ENCODE measurements at regions not wholly inside any gene's neighbourhood (a gene's known extent, or its start where the extent isn't known, plus 50 kb on each side); places are given as distances from the start of the nearest gene placed in this dataset.
A peak's percentile ranks its signal among the peaks of the same experiment; 100 is the strongest.

- TF ChIP-seq, protein P1, sequence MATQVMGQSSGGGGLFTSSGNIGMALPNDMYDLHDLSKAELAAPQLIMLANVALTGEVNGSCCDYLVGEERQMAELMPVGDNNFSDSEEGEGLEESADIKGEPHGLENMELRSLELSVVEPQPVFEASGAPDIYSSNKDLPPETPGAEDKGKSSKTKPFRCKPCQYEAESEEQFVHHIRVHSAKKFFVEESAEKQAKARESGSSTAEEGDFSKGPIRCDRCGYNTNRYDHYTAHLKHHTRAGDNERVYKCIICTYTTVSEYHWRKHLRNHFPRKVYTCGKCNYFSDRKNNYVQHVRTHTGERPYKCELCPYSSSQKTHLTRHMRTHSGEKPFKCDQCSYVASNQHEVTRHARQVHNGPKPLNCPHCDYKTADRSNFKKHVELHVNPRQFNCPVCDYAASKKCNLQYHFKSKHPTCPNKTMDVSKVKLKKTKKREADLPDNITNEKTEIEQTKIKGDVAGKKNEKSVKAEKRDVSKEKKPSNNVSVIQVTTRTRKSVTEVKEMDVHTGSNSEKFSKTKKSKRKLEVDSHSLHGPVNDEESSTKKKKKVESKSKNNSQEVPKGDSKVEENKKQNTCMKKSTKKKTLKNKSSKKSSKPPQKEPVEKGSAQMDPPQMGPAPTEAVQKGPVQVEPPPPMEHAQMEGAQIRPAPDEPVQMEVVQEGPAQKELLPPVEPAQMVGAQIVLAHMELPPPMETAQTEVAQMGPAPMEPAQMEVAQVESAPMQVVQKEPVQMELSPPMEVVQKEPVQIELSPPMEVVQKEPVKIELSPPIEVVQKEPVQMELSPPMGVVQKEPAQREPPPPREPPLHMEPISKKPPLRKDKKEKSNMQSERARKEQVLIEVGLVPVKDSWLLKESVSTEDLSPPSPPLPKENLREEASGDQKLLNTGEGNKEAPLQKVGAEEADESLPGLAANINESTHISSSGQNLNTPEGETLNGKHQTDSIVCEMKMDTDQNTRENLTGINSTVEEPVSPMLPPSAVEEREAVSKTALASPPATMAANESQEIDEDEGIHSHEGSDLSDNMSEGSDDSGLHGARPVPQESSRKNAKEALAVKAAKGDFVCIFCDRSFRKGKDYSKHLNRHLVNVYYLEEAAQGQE (IDR thresholded peaks at IDR 0.05; ENCODE audit: borderline replicate concordance): peak; percentile 52; the same call in 1 of the 2 replicates
- TF ChIP-seq, protein P1 (CRISPR knock-in tag; IDR thresholded peaks at IDR 0.05; ENCODE audit: low read depth): no peak
- TF ChIP-seq ELF4 (CRISPR knock-in tag; IDR thresholded peaks at IDR 0.05) (no peak), POLR2B (IDR thresholded peaks at IDR 0.05; ENCODE audit: low read depth, partially characterized antibody) (no peak), ZNF696 (CRISPR knock-in tag; conservative IDR thresholded peaks at IDR 0.05) (no peak), ZNF668 (CRISPR knock-in tag; IDR thresholded peaks at IDR 0.05) (no peak)
- TF ChIP-seq, protein P2, sequence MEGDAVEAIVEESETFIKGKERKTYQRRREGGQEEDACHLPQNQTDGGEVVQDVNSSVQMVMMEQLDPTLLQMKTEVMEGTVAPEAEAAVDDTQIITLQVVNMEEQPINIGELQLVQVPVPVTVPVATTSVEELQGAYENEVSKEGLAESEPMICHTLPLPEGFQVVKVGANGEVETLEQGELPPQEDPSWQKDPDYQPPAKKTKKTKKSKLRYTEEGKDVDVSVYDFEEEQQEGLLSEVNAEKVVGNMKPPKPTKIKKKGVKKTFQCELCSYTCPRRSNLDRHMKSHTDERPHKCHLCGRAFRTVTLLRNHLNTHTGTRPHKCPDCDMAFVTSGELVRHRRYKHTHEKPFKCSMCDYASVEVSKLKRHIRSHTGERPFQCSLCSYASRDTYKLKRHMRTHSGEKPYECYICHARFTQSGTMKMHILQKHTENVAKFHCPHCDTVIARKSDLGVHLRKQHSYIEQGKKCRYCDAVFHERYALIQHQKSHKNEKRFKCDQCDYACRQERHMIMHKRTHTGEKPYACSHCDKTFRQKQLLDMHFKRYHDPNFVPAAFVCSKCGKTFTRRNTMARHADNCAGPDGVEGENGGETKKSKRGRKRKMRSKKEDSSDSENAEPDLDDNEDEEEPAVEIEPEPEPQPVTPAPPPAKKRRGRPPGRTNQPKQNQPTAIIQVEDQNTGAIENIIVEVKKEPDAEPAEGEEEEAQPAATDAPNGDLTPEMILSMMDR (IDR thresholded peaks at IDR 0.05 in 2 of 3, conservative IDR thresholded peaks at IDR 0.05 in 1 of 3; ENCODE audit: insufficient read depth in 2 of 3, low read depth in 1 of 3, low read length in 3 of 3): peak; percentile 58 to 71 (median 67)
- TF ChIP-seq, protein P3, sequence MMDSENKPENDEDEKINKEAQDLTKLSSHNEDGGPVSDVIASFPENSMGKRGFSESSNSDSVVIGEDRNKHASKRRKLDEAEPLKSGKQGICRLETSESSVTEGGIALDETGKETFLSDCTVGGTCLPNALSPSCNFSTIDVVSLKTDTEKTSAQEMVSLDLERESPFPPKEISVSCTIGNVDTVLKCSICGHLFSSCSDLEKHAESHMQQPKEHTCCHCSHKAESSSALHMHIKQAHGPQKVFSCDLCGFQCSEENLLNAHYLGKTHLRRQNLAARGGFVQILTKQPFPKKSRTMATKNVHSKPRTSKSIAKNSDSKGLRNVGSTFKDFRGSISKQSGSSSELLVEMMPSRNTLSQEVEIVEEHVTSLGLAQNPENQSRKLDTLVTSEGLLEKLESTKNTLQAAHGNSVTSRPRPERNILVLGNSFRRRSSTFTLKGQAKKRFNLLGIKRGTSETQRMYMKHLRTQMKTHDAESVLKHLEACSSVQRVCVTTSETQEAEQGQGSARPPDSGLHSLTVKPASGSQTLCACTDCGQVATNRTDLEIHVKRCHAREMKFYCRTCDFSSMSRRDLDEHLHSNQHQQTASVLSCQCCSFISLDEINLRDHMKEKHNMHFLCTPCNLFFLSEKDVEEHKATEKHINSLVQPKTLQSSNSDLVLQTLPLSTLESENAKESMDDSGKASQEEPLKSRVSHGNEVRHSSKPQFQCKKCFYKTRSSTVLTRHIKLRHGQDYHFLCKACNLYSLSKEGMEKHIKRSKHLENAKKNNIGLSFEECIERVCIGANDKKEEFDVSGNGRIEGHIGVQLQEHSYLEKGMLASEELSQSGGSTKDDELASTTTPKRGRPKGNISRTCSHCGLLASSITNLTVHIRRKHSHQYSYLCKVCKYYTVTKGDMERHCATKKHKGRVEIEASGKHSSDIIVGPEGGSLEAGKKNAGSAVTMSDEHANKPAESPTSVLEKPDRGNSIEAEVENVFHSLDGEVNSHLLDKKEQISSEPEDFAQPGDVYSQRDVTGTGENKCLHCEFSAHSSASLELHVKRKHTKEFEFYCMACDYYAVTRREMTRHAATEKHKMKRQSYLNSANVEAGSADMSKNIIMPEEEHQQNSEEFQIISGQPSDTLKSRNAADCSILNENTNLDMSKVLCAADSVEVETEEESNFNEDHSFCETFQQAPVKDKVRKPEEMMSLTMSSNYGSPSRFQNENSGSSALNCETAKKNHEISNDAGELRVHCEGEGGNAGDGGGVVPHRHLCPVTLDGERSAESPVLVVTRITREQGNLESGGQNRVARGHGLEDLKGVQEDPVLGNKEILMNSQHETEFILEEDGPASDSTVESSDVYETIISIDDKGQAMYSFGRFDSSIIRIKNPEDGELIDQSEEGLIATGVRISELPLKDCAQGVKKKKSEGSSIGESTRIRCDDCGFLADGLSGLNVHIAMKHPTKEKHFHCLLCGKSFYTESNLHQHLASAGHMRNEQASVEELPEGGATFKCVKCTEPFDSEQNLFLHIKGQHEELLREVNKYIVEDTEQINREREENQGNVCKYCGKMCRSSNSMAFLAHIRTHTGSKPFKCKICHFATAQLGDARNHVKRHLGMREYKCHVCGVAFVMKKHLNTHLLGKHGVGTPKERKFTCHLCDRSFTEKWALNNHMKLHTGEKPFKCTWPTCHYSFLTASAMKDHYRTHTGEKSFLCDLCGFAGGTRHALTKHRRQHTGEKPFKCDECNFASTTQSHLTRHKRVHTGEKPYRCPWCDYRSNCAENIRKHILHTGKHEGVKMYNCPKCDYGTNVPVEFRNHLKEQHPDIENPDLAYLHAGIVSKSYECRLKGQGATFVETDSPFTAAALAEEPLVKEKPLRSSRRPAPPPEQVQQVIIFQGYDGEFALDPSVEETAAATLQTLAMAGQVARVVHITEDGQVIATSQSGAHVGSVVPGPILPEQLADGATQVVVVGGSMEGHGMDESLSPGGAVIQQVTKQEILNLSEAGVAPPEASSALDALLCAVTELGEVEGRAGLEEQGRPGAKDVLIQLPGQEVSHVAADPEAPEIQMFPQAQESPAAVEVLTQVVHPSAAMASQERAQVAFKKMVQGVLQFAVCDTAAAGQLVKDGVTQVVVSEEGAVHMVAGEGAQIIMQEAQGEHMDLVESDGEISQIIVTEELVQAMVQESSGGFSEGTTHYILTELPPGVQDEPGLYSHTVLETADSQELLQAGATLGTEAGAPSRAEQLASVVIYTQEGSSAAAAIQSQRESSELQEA (IDR thresholded peaks at IDR 0.05; ENCODE audit: low read depth): no peak
These were observed 86.6 kb downstream of the ZNF330 start (continued) for GRCh38 chr4:141307241-141307689.
